Omental fat pad (tissue), 3 donors: ENCODE measurements at regions not wholly inside any gene's neighbourhood (a gene's known extent, or its start where the extent isn't known, plus 50 kb on each side); places are given as distances from the start of the nearest gene placed in this dataset.

ENCODE experiments used
- ATAC-seq: fragments of 150-250 bp; one replicate; pipeline ENCODE4 v1.9.1; 2016; ENCODE audit warnings: mild to moderate bottlenecking, moderate library complexity; ENCODE audit not compliant: low FRiP score
- DNase-seq: peaks from one replicate; pipeline ENCODE4 v3.0.0-alpha.2; 2019; ENCODE audit warnings: low spot score
- TF ChIP-seq, protein P1 (sequence below), 3 donors: fragments of 450-650 bp; IDR thresholded peaks; one replicate each; pipeline ENCODE4 v1.5.1; 2016 to 2017; ENCODE audit warnings: antibody characterized with exemption in 3 of 3, mild to moderate bottlenecking in 3 of 3, moderate library complexity in 2 of 3

DNA sequence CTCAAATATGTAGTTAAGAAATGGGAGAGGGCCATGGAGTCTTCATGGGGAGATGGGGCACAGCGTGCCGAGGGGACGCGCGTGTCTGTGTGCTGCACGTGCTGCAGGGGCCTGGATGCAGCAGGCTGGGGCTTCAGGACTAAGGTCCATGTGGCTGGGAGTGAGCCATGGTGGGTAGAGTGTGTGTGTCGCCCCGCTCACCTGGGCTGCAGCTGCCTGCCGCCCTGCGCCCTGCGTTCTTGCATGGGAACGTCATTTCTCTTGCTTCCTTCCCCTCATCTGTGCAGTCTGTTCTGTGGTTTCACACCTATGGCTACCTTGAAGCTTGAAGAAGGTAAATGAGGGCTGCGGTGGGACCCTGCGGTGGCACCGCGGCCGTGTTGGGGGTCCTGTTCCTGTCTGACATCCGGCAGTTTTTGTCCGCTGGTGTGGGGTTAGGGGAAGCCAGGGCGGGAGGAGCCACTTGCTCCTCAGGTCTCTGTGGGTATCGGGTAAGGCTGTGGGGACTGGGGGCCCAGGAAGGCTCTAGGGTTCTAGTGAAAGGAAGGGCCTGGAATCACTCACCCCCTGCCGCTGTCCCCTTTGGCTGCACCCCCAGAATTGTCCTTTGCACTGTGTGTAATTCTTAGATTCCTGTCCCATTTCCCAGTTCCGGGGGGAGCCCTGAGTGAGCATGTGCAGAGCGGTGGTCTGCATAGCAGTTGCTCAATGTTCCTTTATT lies 54.1 kb upstream of the HS6ST1 start:
- ATAC-seq, result no peak
- TF ChIP-seq, protein P1, sequence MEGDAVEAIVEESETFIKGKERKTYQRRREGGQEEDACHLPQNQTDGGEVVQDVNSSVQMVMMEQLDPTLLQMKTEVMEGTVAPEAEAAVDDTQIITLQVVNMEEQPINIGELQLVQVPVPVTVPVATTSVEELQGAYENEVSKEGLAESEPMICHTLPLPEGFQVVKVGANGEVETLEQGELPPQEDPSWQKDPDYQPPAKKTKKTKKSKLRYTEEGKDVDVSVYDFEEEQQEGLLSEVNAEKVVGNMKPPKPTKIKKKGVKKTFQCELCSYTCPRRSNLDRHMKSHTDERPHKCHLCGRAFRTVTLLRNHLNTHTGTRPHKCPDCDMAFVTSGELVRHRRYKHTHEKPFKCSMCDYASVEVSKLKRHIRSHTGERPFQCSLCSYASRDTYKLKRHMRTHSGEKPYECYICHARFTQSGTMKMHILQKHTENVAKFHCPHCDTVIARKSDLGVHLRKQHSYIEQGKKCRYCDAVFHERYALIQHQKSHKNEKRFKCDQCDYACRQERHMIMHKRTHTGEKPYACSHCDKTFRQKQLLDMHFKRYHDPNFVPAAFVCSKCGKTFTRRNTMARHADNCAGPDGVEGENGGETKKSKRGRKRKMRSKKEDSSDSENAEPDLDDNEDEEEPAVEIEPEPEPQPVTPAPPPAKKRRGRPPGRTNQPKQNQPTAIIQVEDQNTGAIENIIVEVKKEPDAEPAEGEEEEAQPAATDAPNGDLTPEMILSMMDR (IDR thresholded peaks at IDR 0.05), result no peak
- DNase-seq, result no peak

DNA sequence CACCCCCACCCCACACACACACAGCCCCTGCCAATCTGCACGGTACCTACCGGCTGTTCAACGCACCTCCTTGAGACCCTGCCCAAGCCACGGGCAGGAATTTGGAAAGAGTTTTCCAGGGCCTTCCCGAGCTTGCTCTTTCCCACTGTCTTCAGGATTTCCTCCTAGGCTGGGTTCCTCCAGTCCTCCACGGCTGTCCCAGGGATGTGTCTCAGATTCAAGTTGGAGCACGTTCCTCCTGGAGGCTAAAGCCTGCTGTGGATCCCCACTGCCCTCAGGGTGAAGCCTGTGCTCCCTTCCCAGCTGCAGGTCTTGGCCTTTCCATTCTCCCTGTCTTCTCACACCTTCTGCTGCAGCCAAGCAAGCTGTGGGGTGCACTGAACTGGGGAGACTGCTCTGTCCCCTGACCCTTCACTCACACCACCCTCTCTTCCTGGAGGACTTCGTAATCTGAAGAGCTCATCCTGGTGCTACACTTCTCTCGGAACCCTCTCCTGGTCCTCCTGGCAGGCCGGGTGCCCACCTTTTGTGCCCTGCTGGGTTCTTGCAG lies 54.9 kb upstream of the HS6ST1 start:
- TF ChIP-seq, protein P1 (IDR thresholded peaks at IDR 0.05), result no peak
- no peak for DNase-seq

GRCh38 chr2:128374001-128374710 lies 55.5 kb upstream of the HS6ST1 start:
- TF ChIP-seq, protein P1 (IDR thresholded peaks at IDR 0.05), result no peak
- DNase-seq (no peak), ATAC-seq (no peak)

More for the DNA sequence above, 54.9 kb upstream of the HS6ST1 start:
- no peak for ATAC-seq

- TF ChIP-seq, protein P1 (IDR thresholded peaks at IDR 0.05), result no peak
- ATAC-seq (no peak), DNase-seq (no peak)
These were observed 56.2 kb upstream of the HS6ST1 start for GRCh38 chr2:128374711-128375413.

- TF ChIP-seq, protein P1 (IDR thresholded peaks at IDR 0.05), result no peak
- no peak for ATAC-seq
- no peak for DNase-seq
These were observed 56.8 kb upstream of the HS6ST1 start for GRCh38 chr2:128375454-128375853.

DNA sequence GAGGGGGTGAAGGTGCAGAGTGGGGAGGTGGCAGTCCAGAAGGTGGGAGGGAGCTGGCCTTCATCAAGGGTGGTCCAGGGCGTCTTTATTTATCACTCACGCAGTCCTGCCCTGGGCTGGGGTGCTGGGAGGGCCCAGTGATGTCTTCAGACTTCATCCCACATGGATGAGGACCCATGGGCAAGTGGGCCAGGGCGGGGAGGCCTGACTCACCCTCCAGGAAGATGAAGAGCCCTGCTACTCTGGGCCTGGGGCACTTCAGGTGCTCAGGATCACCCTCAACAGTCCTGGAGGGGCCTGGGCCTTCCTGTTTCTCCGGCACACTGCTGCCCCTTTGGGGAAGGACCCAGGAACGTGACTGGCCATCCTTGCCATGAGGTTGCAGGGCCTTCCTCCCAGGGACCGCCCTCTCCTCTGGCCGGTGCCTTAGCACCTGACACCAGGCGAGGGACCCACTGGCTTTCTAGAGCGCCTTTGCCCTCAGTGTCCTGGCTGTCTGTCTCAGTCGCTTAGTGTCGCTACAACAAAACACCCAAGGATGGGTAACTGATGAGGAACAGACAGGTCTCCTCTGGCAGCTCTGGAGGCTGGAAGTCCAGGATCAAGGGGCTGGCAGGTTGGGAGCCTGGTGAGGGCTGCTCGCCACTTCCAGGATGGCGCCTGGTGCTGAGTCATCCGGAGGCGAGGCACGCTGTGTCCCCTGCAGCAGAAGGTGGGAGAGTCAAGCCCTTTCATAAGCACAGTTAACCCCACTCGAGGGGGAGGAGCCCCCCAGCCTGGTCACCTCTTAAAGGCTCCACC lies 57.8 kb upstream of the HS6ST1 start:
- TF ChIP-seq, protein P1 (IDR thresholded peaks at IDR 0.05), result no peak
- ATAC-seq (no peak), DNase-seq (no peak)
